ENCODE measurements at regions not wholly inside any gene's neighbourhood (a gene's known extent, or its start where the extent isn't known, plus 50 kb on each side); places are given as distances from the start of the nearest gene placed in this dataset.
"Not testable (repeated sequence)": the region's sequence is repeated elsewhere in the genome, so short reads cannot be mapped to it uniquely, and the experiment has no call there.

DNA sequence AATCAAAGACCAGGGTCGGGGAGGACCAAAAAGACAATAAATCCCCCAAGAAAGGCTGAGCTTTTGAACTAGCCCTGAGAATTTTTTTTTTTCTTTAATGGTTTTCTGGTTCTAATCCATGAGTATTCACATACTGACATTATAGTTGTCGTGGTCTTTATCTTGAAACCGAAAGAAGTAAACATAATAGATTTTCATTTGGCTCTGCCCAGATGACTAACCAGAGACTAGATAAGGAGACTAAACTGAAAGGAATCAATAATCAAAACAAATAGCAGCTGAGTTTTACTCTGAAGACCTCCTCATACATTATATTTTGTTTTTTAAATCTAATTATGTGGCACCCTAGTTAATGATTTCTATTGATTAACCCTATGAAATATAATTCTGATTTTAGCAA, 381.4 kb downstream of the CNTN3 start:
- DNase-seq (ENCODE audit: low spot score) (no peak), ATAC-seq (no peak)
- intact Hi-C loops (cut with DNase I), result no loop called here

- intact Hi-C loops (cut with DNase I), result no loop called here
Measured at GRCh38 chr3:74217467-74217866, 397.0 kb downstream of the CNTN3 start.

GRCh38 chr3:74214286-74214685, 400.2 kb downstream of the CNTN3 start:
- ATAC-seq (no peak), DNase-seq (ENCODE audit: low spot score) (no peak)
- intact Hi-C loops (cut with DNase I), result no loop called here

More at GRCh38 chr3:74217467-74217866, 397.0 kb downstream of the CNTN3 start:
- DNase-seq (ENCODE audit: low spot score) (no peak), ATAC-seq (no peak)

GRCh38 chr3:74210739-74211138, 403.7 kb downstream of the CNTN3 start:
- DNase-seq (ENCODE audit: low spot score) (no peak), ATAC-seq (no peak)
- intact Hi-C loops (cut with DNase I), result no loop called here

DNA sequence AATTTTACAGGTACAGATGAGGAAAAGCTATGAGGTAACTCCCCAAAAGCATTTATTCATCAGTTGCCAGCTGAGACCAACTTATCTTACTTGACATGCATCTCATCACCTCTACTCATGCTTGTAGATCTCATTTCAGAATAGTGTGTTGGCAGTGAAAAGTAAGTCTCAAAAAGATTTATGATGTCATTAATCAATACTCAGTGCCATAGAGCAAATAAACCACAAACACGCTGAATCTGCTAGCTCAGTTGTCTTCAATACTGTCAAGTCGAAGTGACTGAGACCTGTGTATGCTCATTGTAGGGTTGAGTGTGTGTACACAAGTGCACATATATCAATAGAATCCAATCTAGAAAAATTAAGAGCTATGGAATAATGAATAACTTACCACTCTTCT, 413.5 kb downstream of the CNTN3 start:
- DNase-seq (ENCODE audit: low spot score) (no peak), ATAC-seq (no peak)
- intact Hi-C loops (cut with DNase I), result no loop called here

GRCh38 chr3:74178664-74179063, 435.8 kb downstream of the CNTN3 start:
- intact Hi-C loops (cut with DNase I); DNase-seq (ENCODE audit: low spot score); ATAC-seq: not testable (repeated sequence)

GRCh38 chr3:74173090-74173489, 441.4 kb downstream of the CNTN3 start:
- DNase-seq (ENCODE audit: low spot score), result no peak
- intact Hi-C loops (cut with DNase I), result no loop called here

DNA sequence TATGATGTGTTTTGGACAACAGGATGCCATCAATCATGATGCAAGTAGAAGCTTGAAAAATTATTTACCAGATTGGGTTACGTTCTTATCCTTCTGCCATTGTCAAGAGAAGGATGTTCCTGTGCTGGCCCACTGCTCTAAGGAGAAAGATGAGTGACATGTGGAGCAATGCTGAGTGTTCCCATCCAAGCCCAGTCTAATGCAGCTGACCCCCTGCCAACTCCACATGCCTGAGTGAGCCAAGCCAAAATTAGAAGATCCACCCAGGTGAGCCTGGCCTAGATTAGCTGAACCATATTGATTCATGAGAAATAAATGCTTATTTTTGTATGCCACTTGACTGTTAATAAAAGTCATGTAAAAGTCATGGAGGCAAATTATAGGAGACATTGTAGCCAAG, 446.5 kb downstream of the CNTN3 start:
- no peak for ATAC-seq
- intact Hi-C loops (cut with DNase I), result no loop called here
- no peak for DNase-seq (ENCODE audit: low spot score)

More at GRCh38 chr3:74173090-74173489, 441.4 kb downstream of the CNTN3 start:
- no peak for ATAC-seq

GRCh38 chr3:74165211-74165610, 449.2 kb downstream of the CNTN3 start:
- DNase-seq (ENCODE audit: low spot score), result no peak
- intact Hi-C loops (cut with DNase I), result no loop called here
- ATAC-seq, result no peak

GRCh38 chr3:74149466-74149865, 465.0 kb downstream of the CNTN3 start:
- intact Hi-C loops (cut with DNase I), result no loop called here
- DNase-seq (ENCODE audit: low spot score), result no peak

DNA sequence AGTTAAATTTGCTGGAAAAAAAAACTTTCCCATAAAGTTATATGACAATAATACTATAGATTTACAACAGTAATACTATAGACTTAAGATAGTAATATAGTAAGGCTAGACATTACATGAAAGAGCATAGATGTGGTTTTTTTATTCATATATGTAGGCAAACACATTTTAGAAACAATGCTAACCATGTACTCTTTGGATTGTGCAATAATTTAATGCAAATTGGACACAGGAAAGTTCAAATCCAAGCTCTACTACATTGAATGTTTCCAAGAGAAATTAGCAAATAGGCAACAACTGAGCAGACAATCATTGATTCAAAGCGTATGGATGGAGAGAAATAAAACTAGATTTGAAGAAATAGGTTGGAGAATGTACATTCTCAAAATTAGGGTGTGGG, 469.2 kb downstream of the CNTN3 start:
- intact Hi-C loops (cut with DNase I), result no loop called here
- no peak for ATAC-seq
- no peak for DNase-seq (ENCODE audit: low spot score)

More at GRCh38 chr3:74149466-74149865, 465.0 kb downstream of the CNTN3 start:
- ATAC-seq, result no peak

- ATAC-seq (no peak), DNase-seq (ENCODE audit: low spot score) (no peak)
- intact Hi-C loops (cut with DNase I), result no loop called here
Measured at GRCh38 chr3:74139648-74140047, 474.8 kb downstream of the CNTN3 start.

DNA sequence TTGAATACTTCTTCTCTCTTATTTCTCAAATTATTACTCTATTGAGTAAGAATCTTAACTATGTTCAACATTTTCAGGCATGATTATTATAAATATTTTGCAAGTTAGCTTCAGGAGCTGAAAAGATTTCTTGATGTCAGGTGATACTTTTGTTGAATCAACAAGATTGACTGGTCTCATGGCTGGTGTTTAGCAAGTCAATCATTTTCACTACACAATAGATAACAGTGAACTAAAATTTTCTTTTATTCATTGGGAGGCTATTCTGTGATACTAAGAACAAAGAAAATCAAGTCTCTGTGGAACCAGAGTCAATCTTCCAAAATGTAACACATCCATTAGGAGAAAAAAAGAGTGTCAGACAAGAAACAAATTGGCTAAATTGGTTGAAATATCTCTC, 476.7 kb downstream of the CNTN3 start:
- no peak for ATAC-seq
- intact Hi-C loops (cut with DNase I), result no loop called here
- no peak for DNase-seq (ENCODE audit: low spot score)

DNA sequence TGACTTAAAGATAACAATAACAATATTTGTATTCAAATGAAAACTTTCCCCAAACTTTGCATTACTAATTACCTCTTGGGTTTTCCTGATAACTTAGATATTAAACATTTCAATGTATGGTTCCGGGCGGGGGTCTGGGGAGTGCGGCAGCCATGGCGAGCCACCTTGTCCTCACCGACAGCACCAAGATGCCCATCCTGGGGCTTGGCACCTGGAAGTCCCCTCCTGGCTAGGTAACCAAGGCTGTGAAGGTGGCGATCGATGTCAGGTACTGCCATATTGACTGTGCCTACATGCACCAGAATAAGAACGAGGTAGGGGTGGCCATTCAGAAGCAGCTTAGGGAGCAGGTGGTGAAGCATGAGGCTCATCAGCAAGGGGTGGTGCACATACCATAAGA, 478.7 kb downstream of the CNTN3 start:
- ATAC-seq (no peak), DNase-seq (ENCODE audit: low spot score) (no peak)
- intact Hi-C loops (cut with DNase I), result no loop called here

DNA sequence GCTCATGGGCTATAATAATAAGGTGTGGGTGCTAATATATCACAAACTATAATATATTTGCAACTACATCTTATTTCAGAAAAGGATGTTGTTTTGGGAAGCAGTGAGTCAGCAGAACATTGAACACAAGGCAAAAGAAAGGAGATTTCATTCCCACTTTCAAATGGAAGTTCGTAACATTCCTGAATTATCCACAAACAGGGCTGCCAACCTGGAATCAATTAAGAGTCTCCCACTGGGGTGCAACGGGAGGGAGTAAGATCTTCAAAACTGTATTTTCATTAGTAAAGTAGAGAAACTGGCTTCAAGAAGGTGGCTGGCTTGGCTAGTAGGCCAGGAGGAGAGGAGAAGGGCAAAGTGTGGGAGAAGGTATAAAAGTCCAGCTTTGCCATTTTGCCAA, 479.6 kb downstream of the CNTN3 start:
- no peak for DNase-seq (ENCODE audit: low spot score)
- ATAC-seq, result no peak
- intact Hi-C loops (cut with DNase I), result no loop called here

DNA sequence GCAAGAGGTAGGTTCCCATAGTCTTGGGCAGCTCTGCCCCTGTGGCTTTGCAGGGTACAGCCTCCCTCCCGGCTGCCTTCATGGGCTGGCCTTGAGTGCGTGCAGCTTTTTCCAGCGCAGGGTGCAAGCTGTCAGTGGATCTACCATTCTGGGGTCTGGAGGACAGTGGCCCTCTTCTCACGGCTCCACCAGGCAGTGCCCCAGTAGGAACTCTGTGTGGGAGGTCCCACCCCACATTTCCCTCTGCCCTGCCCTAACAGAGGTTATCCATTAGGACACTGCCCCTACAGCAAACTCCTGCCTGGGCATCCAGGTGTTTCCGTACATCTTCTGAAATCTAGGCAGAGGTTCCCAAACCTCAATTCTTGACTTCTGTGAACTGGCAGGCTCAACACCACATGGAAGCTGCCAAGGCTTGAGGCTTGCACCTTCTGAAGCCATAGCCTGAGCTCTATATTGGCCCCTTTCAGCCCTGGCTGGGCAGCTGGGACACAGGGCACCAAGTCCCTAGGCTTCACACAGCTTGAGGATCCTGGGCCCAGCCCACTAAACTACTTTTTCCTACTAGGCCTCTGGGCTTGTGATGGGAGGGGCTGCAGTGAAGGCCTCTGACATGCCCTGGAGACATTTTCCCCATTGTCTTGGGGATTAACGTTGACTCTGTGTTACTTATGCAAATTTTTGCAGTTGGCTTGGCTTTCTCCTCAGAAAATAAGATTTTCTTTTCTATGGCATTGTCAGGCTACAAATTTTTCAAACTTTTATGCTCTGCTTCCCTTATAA, 482.7 kb downstream of the CNTN3 start:
- DNase-seq (ENCODE audit: low spot score); ATAC-seq; intact Hi-C loops (cut with DNase I): not testable (repeated sequence)

DNA sequence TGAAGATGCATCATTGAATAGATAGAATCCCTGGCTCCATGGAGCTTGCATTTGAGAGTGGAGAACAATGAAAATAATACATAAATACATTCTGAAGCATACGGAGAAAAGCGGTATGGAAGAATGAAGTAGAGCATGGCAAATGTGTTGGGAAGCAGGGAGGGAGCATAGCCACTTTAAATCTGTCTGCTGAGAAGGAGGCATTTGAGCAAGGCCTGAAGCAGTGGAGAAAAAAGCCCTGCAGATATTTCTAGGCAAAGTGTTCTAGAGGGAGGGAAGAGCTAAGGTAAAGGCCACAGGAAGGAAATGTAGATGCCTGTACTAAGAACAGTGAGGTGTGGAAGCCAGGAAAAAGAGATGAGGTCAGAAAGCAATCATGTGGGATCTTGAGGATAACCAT, 484.8 kb downstream of the CNTN3 start:
- no peak for DNase-seq (ENCODE audit: low spot score)
- intact Hi-C loops (cut with DNase I), result no loop called here
- no peak for ATAC-seq

GRCh38 chr3:74129056-74129455, 485.4 kb downstream of the CNTN3 start:
- no peak for ATAC-seq
- intact Hi-C loops (cut with DNase I), result no loop called here

GRCh38 chr3:74127256-74127655, 487.2 kb downstream of the CNTN3 start:
- ATAC-seq (no peak), DNase-seq (ENCODE audit: low spot score) (no peak)
- intact Hi-C loops (cut with DNase I), result no loop called here

More at GRCh38 chr3:74129056-74129455, 485.4 kb downstream of the CNTN3 start:
- no peak for DNase-seq (ENCODE audit: low spot score)

- intact Hi-C loops (cut with DNase I), result no loop called here
- DNase-seq (ENCODE audit: low spot score) (no peak), ATAC-seq (peak; percentile 55)
Measured at GRCh38 chr3:74124782-74125181, 489.7 kb downstream of the CNTN3 start.

GRCh38 chr3:74122281-74122680, 492.2 kb downstream of the CNTN3 start:
- intact Hi-C loops (cut with DNase I), result no loop called here
- ATAC-seq (no peak), DNase-seq (ENCODE audit: low spot score) (no peak)

All from sciatic nerve (tissue), 2 donors.